ENCODE measurements at regions not wholly inside any gene's neighbourhood (a gene's known extent, or its start where the extent isn't known, plus 50 kb on each side); places are given as distances from the start of the nearest gene placed in this dataset.
"Not testable (repeated sequence)": the region's sequence is repeated elsewhere in the genome, so short reads cannot be mapped to it uniquely, and the experiment has no call there.

- peaks cover 2% of the 10 kb centered on the region for H3K27me3 ChIP-seq (replicated peaks; ENCODE audit: insufficient read depth)
- no peaks in the 10 kb centered on the region for H3K9me3 ChIP-seq
- no peak overlapping the region for H3K4me3 ChIP-seq
- H3K4me1 ChIP-seq (replicated peaks), result no peaks in the 10 kb centered on the region
- no peak for DNase-seq (ENCODE audit: low spot score)
- WGBS, result 98% methylated on average over 2 of the region's 2 CpGs
- H3K27ac ChIP-seq, result no peak overlapping the region
- intact Hi-C loops (cut with DNase I), result loop anchor here (2.0 kb wide), 1 partner anchor 102 kb away; no protein-coding TSS in a partner anchor
- no peaks in the 10 kb centered on the region for H3K36me3 ChIP-seq
- TF ChIP-seq POLR2AphosphoS5 (IDR thresholded peaks at IDR 0.05), result no peak
- TF ChIP-seq POLR2A (IDR thresholded peaks at IDR 0.05), result no peak
- TF ChIP-seq, protein P1, sequence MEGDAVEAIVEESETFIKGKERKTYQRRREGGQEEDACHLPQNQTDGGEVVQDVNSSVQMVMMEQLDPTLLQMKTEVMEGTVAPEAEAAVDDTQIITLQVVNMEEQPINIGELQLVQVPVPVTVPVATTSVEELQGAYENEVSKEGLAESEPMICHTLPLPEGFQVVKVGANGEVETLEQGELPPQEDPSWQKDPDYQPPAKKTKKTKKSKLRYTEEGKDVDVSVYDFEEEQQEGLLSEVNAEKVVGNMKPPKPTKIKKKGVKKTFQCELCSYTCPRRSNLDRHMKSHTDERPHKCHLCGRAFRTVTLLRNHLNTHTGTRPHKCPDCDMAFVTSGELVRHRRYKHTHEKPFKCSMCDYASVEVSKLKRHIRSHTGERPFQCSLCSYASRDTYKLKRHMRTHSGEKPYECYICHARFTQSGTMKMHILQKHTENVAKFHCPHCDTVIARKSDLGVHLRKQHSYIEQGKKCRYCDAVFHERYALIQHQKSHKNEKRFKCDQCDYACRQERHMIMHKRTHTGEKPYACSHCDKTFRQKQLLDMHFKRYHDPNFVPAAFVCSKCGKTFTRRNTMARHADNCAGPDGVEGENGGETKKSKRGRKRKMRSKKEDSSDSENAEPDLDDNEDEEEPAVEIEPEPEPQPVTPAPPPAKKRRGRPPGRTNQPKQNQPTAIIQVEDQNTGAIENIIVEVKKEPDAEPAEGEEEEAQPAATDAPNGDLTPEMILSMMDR (IDR thresholded peaks at IDR 0.05), result no peak
Measured at GRCh38 chr5:126677121-126677520, 76.4 kb downstream of the PHAX start.

GRCh38 chr5:126680191-126680817 lies 79.6 kb downstream of the PHAX start:
- no peak overlapping the region for H3K27ac ChIP-seq
- intact Hi-C loops (cut with DNase I), result no loop called here
- DNase-seq (ENCODE audit: low spot score), result no peak
- 44% methylated on average over 4 of the region's 4 CpGs for WGBS
- TF ChIP-seq POLR2A (IDR thresholded peaks at IDR 0.05), result no peak
- TF ChIP-seq, protein P1 (IDR thresholded peaks at IDR 0.05), result no peak
- no peak for TF ChIP-seq POLR2AphosphoS5 (IDR thresholded peaks at IDR 0.05)
- no peaks in the 10 kb centered on the region for H3K4me1 ChIP-seq (replicated peaks)
- H3K9me3 ChIP-seq, result no peaks in the 10 kb centered on the region
- H3K27me3 ChIP-seq (replicated peaks; ENCODE audit: insufficient read depth), result peaks cover 8% of the 10 kb centered on the region
- no peaks in the 10 kb centered on the region for H3K36me3 ChIP-seq
- H3K4me3 ChIP-seq, result no peak overlapping the region

- intact Hi-C loops (cut with DNase I); H3K36me3 ChIP-seq; H3K27ac ChIP-seq; DNase-seq (ENCODE audit: low spot score); H3K27me3 ChIP-seq (replicated peaks; ENCODE audit: insufficient read depth); H3K9me3 ChIP-seq; H3K4me3 ChIP-seq; H3K4me1 ChIP-seq (replicated peaks): not testable (repeated sequence)
- 81% methylated on average over 9 of the region's 9 CpGs for WGBS
Measured at GRCh38 chr5:126681314-126681713, 80.6 kb downstream of the PHAX start.

DNA sequence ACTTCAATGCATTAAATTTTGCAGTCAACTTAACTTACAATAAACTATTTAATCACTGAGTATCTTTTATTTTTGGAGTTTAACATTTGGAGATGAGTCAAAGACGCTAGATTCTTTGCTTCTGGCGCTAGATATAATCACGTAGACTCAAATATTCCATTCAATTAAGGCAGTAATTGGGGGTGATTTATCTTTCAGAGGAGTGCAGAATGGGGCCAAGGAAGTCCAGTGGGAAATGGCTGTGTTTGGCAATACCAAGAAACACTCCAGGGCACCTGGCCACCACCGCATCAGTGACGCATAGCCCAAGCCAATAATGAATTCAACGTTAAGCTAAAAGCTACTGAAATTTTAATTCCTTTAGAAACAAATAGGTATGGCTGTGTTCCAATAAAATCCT lies 81.2 kb downstream of the PHAX start:
- WGBS, result 37% methylated on average over 6 of the region's 6 CpGs
- H3K9me3 ChIP-seq, result no peaks in the 10 kb centered on the region
- H3K27me3 ChIP-seq (replicated peaks; ENCODE audit: insufficient read depth), result peaks cover 8% of the 10 kb centered on the region
- TF ChIP-seq, protein P1 (IDR thresholded peaks at IDR 0.05), result no peak
- TF ChIP-seq POLR2AphosphoS5 (IDR thresholded peaks at IDR 0.05), result no peak
- no peak for TF ChIP-seq POLR2A (IDR thresholded peaks at IDR 0.05)
- no peak overlapping the region for H3K27ac ChIP-seq
- no peak overlapping the region for H3K4me3 ChIP-seq
- DNase-seq (ENCODE audit: low spot score), result no peak
- no peaks in the 10 kb centered on the region for H3K36me3 ChIP-seq
- intact Hi-C loops (cut with DNase I), result no loop called here
- no peaks in the 10 kb centered on the region for H3K4me1 ChIP-seq (replicated peaks)

- Histone ChIP-seq H3K4me3 (no peak overlapping the region), H3K36me3 (no peaks in the 10 kb centered on the region), H3K4me1 (replicated peaks) (no peaks in the 10 kb centered on the region), H3K9me3 (no peaks in the 10 kb centered on the region), H3K27me3 (replicated peaks; ENCODE audit: insufficient read depth) (peaks cover 8% of the 10 kb centered on the region), H3K27ac (no peak overlapping the region)
- DNase-seq (ENCODE audit: low spot score), result no peak
- TF ChIP-seq POLR2A (IDR thresholded peaks at IDR 0.05), result no peak
- no peak for TF ChIP-seq POLR2AphosphoS5 (IDR thresholded peaks at IDR 0.05)
- TF ChIP-seq, protein P1 (IDR thresholded peaks at IDR 0.05), result no peak
- intact Hi-C loops (cut with DNase I), result no loop called here
- 93% methylated on average over 1 of the region's 1 CpG for WGBS
Measured at GRCh38 chr5:126682856-126683255, 82.1 kb downstream of the PHAX start.
